Dendritic cell treated with granulocyte-macrophage colony-stimulating factor and Interleukin-4, amounts not matched to agents 40 ng/mL and 50 ng/mL, for 4 days (primary cell): ENCODE measurements at regions not wholly inside any gene's neighbourhood (a gene's known extent, or its start where the extent isn't known, plus 50 kb on each side); places are given as distances from the start of the nearest gene placed in this dataset.

ENCODE experiments used
- H3K27ac Mint-ChIP-seq: one replicate; pipeline ENCODE4 v1.8.0; 2022; ENCODE audit warnings: mild to moderate bottlenecking, mixed read lengths
- H3K27me3 Mint-ChIP-seq: one replicate; pipeline ENCODE4 v1.8.0; 2022; ENCODE audit warnings: mild to moderate bottlenecking, mixed read lengths
- H3K36me3 Mint-ChIP-seq: one replicate; pipeline ENCODE4 v1.8.0; 2022; ENCODE audit warnings: low read depth, mixed read lengths
- H3K4me1 Mint-ChIP-seq: one replicate; pipeline ENCODE4 v1.8.0; 2022; ENCODE audit warnings: low read depth, mixed read lengths
- H3K4me3 Mint-ChIP-seq: one replicate; pipeline ENCODE4 v1.8.0; 2022; ENCODE audit warnings: mild to moderate bottlenecking, moderate library complexity, mixed read lengths
- H3K9me3 Mint-ChIP-seq: one replicate; pipeline ENCODE4 v1.8.0; 2022; ENCODE audit warnings: mixed read lengths
- intact Hi-C: fragments of 100-400 bp; cut with micrococcal nuclease; formaldehyde crosslinking; loops from one replicate; pipeline ENCODE4 v1.15.0; 2022

- H3K27ac Mint-ChIP-seq, result peak overlapping the region; percentile 40
- no peaks in the 10 kb centered on the region for H3K9me3 Mint-ChIP-seq
- intact Hi-C loops, result loop anchor here (10.0 kb wide), 1 partner anchor 627 kb away; no protein-coding TSS in a partner anchor
- H3K27me3 Mint-ChIP-seq, result peaks cover 8% of the 10 kb centered on the region
- no peaks in the 10 kb centered on the region for H3K36me3 Mint-ChIP-seq
- H3K4me1 Mint-ChIP-seq, result peaks cover 22% of the 10 kb centered on the region
- no peak overlapping the region for H3K4me3 Mint-ChIP-seq
These were observed 140.3 kb upstream of the STMND1 start for GRCh38 chr6:16961577-16961976.

- H3K27ac Mint-ChIP-seq, result no peak overlapping the region
- H3K4me1 Mint-ChIP-seq, result peaks cover 15% of the 10 kb centered on the region
- H3K9me3 Mint-ChIP-seq, result no peaks in the 10 kb centered on the region
- no peak overlapping the region for H3K4me3 Mint-ChIP-seq
- H3K27me3 Mint-ChIP-seq, result peaks cover 8% of the 10 kb centered on the region
- H3K36me3 Mint-ChIP-seq, result no peaks in the 10 kb centered on the region
- intact Hi-C loops, result loop anchor here (10.0 kb wide), 1 partner anchor 625 kb away; no protein-coding TSS in a partner anchor
These were observed 142.1 kb upstream of the STMND1 start for GRCh38 chr6:16959789-16960188.

GRCh38 chr6:16956361-16956760, 145.5 kb upstream of the STMND1 start:
- intact Hi-C loops, result no loop called here
- H3K27ac Mint-ChIP-seq, result no peak overlapping the region
- no peak overlapping the region for H3K4me3 Mint-ChIP-seq
- H3K36me3 Mint-ChIP-seq, result no peaks in the 10 kb centered on the region
- H3K27me3 Mint-ChIP-seq, result peaks cover 7% of the 10 kb centered on the region
- peaks cover 15% of the 10 kb centered on the region for H3K4me1 Mint-ChIP-seq
- no peaks in the 10 kb centered on the region for H3K9me3 Mint-ChIP-seq

- intact Hi-C loops, result no loop called here
- peaks cover 9% of the 10 kb centered on the region for H3K27me3 Mint-ChIP-seq
These were observed 146.0 kb upstream of the STMND1 start for GRCh38 chr6:16955899-16956298.

GRCh38 chr6:16953905-16954304, 147.9 kb upstream of the STMND1 start:
- intact Hi-C loops, result no loop called here
- Mint-ChIP-seq H3K4me3 (no peak overlapping the region), H3K9me3 (no peaks in the 10 kb centered on the region), H3K36me3 (no peaks in the 10 kb centered on the region), H3K27ac (no peak overlapping the region), H3K27me3 (peaks cover 8% of the 10 kb centered on the region), H3K4me1 (peaks cover 20% of the 10 kb centered on the region)

More at GRCh38 chr6:16955899-16956298, 146.0 kb upstream of the STMND1 start:
- Mint-ChIP-seq H3K36me3 (no peaks in the 10 kb centered on the region), H3K4me3 (no peak overlapping the region), H3K27ac (no peak overlapping the region), H3K9me3 (no peaks in the 10 kb centered on the region), H3K4me1 (peaks cover 15% of the 10 kb centered on the region)

- Mint-ChIP-seq H3K27ac (no peak overlapping the region), H3K27me3 (peaks cover 8% of the 10 kb centered on the region), H3K36me3 (no peaks in the 10 kb centered on the region), H3K9me3 (no peaks in the 10 kb centered on the region), H3K4me1 (peaks cover 18% of the 10 kb centered on the region), H3K4me3 (no peak overlapping the region)
- intact Hi-C loops, result no loop called here
These were observed 148.4 kb upstream of the STMND1 start for GRCh38 chr6:16953446-16953845.

GRCh38 chr6:16950825-16951495, 150.9 kb upstream of the STMND1 start:
- H3K27me3 Mint-ChIP-seq, result peaks cover 25% of the 10 kb centered on the region
- H3K4me3 Mint-ChIP-seq, result no peak overlapping the region

GRCh38 chr6:16950302-16950701, 151.5 kb upstream of the STMND1 start:
- Mint-ChIP-seq H3K36me3 (no peaks in the 10 kb centered on the region), H3K27ac (no peak overlapping the region), H3K9me3 (no peaks in the 10 kb centered on the region), H3K27me3 (peaks cover 30% of the 10 kb centered on the region), H3K4me1 (peaks cover 33% of the 10 kb centered on the region), H3K4me3 (no peak overlapping the region)
- intact Hi-C loops, result no loop called here

More at GRCh38 chr6:16950825-16951495, 150.9 kb upstream of the STMND1 start:
- H3K36me3 Mint-ChIP-seq, result no peaks in the 10 kb centered on the region
- no peaks in the 10 kb centered on the region for H3K9me3 Mint-ChIP-seq
- intact Hi-C loops, result no loop called here
- H3K4me1 Mint-ChIP-seq, result peaks cover 33% of the 10 kb centered on the region
- H3K27ac Mint-ChIP-seq, result no peak overlapping the region

- intact Hi-C loops, result no loop called here
- H3K4me1 Mint-ChIP-seq, result peaks cover 33% of the 10 kb centered on the region
- no peaks in the 10 kb centered on the region for H3K9me3 Mint-ChIP-seq
- H3K4me3 Mint-ChIP-seq, result no peak overlapping the region
- no peak overlapping the region for H3K27ac Mint-ChIP-seq
- H3K36me3 Mint-ChIP-seq, result no peaks in the 10 kb centered on the region
- peaks cover 31% of the 10 kb centered on the region for H3K27me3 Mint-ChIP-seq
These were observed 152.1 kb upstream of the STMND1 start for GRCh38 chr6:16949716-16950115.

- Mint-ChIP-seq H3K9me3 (no peaks in the 10 kb centered on the region), H3K27me3 (peaks cover 34% of the 10 kb centered on the region), H3K36me3 (no peaks in the 10 kb centered on the region), H3K27ac (no peak overlapping the region), H3K4me3 (no peak overlapping the region), H3K4me1 (peaks cover 33% of the 10 kb centered on the region)
- intact Hi-C loops, result no loop called here
These were observed 153.5 kb upstream of the STMND1 start for GRCh38 chr6:16948396-16948795.

- H3K27ac Mint-ChIP-seq, result peak overlapping the region; percentile 31
- H3K36me3 Mint-ChIP-seq, result no peaks in the 10 kb centered on the region
- intact Hi-C loops, result no loop called here
- H3K27me3 Mint-ChIP-seq, result peaks cover 36% of the 10 kb centered on the region
- H3K4me3 Mint-ChIP-seq, result no peak overlapping the region
- peaks cover 27% of the 10 kb centered on the region for H3K4me1 Mint-ChIP-seq
- no peaks in the 10 kb centered on the region for H3K9me3 Mint-ChIP-seq
These were observed 154.4 kb upstream of the STMND1 start for GRCh38 chr6:16947375-16948015.

- no peaks in the 10 kb centered on the region for H3K9me3 Mint-ChIP-seq
- H3K27ac Mint-ChIP-seq, result no peak overlapping the region
- H3K4me3 Mint-ChIP-seq, result no peak overlapping the region
- peaks cover 36% of the 10 kb centered on the region for H3K27me3 Mint-ChIP-seq
- H3K4me1 Mint-ChIP-seq, result peaks cover 26% of the 10 kb centered on the region
- H3K36me3 Mint-ChIP-seq, result no peaks in the 10 kb centered on the region
- intact Hi-C loops, result no loop called here
These were observed 157.3 kb upstream of the STMND1 start for GRCh38 chr6:16944596-16944995.

GRCh38 chr6:16939839-16940238, 162.0 kb upstream of the STMND1 start:
- no peak overlapping the region for H3K27ac Mint-ChIP-seq
- no peaks in the 10 kb centered on the region for H3K4me1 Mint-ChIP-seq
- H3K4me3 Mint-ChIP-seq, result no peak overlapping the region
- H3K36me3 Mint-ChIP-seq, result no peaks in the 10 kb centered on the region
- H3K9me3 Mint-ChIP-seq, result no peaks in the 10 kb centered on the region
- intact Hi-C loops, result no loop called here
- H3K27me3 Mint-ChIP-seq, result peaks cover 18% of the 10 kb centered on the region

GRCh38 chr6:16939351-16939750, 162.5 kb upstream of the STMND1 start:
- H3K27ac Mint-ChIP-seq, result no peak overlapping the region

More at GRCh38 chr6:16939351-16939750, 162.5 kb upstream of the STMND1 start:
- Mint-ChIP-seq H3K36me3 (no peaks in the 10 kb centered on the region), H3K4me3 (no peak overlapping the region), H3K9me3 (no peaks in the 10 kb centered on the region), H3K4me1 (no peaks in the 10 kb centered on the region), H3K27me3 (peaks cover 18% of the 10 kb centered on the region)
- intact Hi-C loops, result no loop called here
